ENCODE measurements at regions not wholly inside any gene's neighbourhood (a gene's known extent, or its start where the extent isn't known, plus 50 kb on each side); places are given as distances from the start of the nearest gene placed in this dataset.

- TF ChIP-seq BHLHE40 (IDR thresholded peaks at IDR 0.05; ENCODE audit: low read depth, low read length) (no peak), RAD21 (IDR thresholded peaks at IDR 0.05; ENCODE audit: low read length) (no peak), SMC3 (IDR thresholded peaks at IDR 0.05; ENCODE audit: low read depth, low read length) (no peak), FOS (IDR thresholded peaks at IDR 0.05; ENCODE audit: low read depth, low read length) (no peak), RFX5 (IDR thresholded peaks at IDR 0.05; ENCODE audit: low read depth, low read length) (no peak), USF2 (IDR thresholded peaks at IDR 0.05; ENCODE audit: low read depth, low read length) (no peak), MXI1 (IDR thresholded peaks at IDR 0.05; ENCODE audit: borderline replicate concordance, low read depth, low read length) (no peak), RCOR1 (IDR thresholded peaks at IDR 0.05; ENCODE audit: insufficient replicate concordance, low read length) (no peak), NFE2L2 (IDR thresholded peaks at IDR 0.05; ENCODE audit: low read depth, low read length) (no peak), POLR2A (IDR thresholded peaks at IDR 0.05; ENCODE audit: low read depth, low read length) (no peak), CTCF (conservative IDR thresholded peaks at IDR 0.05; ENCODE audit: low read depth, low read length) (no peak), CEBPB (IDR thresholded peaks at IDR 0.05; ENCODE audit: low read depth, low read length) (no peak), MAZ (IDR thresholded peaks at IDR 0.05; ENCODE audit: borderline replicate concordance, low read depth, low read length) (no peak), MAFK (IDR thresholded peaks at IDR 0.05; ENCODE audit: low read depth, low read length) (no peak), ELK1 (IDR thresholded peaks at IDR 0.05; ENCODE audit: borderline replicate concordance, low read depth, low read length) (no peak), CHD1 (IDR thresholded peaks at IDR 0.05; ENCODE audit: low read depth, low read length) (no peak)
- CTCF ChIA-PET, result no interaction called here
- no peak overlapping the region for H3K4me3 ChIP-seq (ENCODE audit: insufficient read depth, low read depth, low read length)
- H2BK5ac ChIP-seq (ENCODE audit: low read depth, low read length, poor library complexity, severe bottlenecking), result no peak overlapping the region
- H4K91ac ChIP-seq (ENCODE audit: insufficient read depth, low read depth, low read length), result no peak overlapping the region; the same call in 1 of the 2 replicates
- no peak overlapping the region for H3K4me2 ChIP-seq (ENCODE audit: low read depth, low read length)
- H3K27me3 ChIP-seq (ENCODE audit: control insufficient read depth, insufficient read depth, low read length), result no peaks in the 10 kb centered on the region
- no peak overlapping the region for H4K5ac ChIP-seq (ENCODE audit: low read depth, low read length)
- H3K4me1 ChIP-seq (ENCODE audit: control insufficient read depth, insufficient read depth, low read length), result no peaks in the 10 kb centered on the region
- no peak overlapping the region for H3K4ac ChIP-seq (ENCODE audit: low read depth, low read length)
- H4K20me1 ChIP-seq (ENCODE audit: insufficient read depth, low read length), result no peaks in the 10 kb centered on the region
- H2AFZ ChIP-seq (replicated peaks; ENCODE audit: low read length, poor library complexity), result no peak overlapping the region
- no peak for DNase-seq
- no peak overlapping the region for H2BK120ac ChIP-seq (ENCODE audit: low read depth, low read length)
- H2AK9ac ChIP-seq (replicated peaks; ENCODE audit: low read depth, low read length, poor library complexity), result no peak overlapping the region
- H3K9ac ChIP-seq (ENCODE audit: low read depth, low read length), result no peak overlapping the region
- in situ Hi-C loops (cut with MboI; ENCODE audit: low sequenced_read_pairs) (no loop called here), dilution Hi-C loops (cut with HindIII; ENCODE audit: low sequenced_read_pairs, unreplicated experiment) (no loop called here), intact Hi-C loops (cut with micrococcal nuclease) (no loop called here)
- 73% methylated on average over 2 of the region's 2 CpGs; no CpG with 5 or more reads in 1 of the 2 experiments for WGBS, 2 experiments (ENCODE audit: extremely low coverage in 2 of 2, insufficient read length in 1 of 2)
- H4K8ac ChIP-seq (ENCODE audit: low read depth in 2 of 2, low read length in 2 of 2), result no peak overlapping the region
- H3K9me3 ChIP-seq (ENCODE audit: control insufficient read depth, insufficient read depth, low read length), result no peaks in the 10 kb centered on the region
- no TSS peak for BruUV-seq (replicated peaks)
- no peaks in the 10 kb centered on the region for H3K79me1 ChIP-seq (ENCODE audit: low read depth in 1 of 2, low read length in 2 of 2)
- H3K18ac ChIP-seq (ENCODE audit: low read depth, low read length), result no peak overlapping the region
- POLR2A ChIA-PET (ENCODE audit: unreplicated experiment), result no interaction called here
- no peak overlapping the region for H2AK5ac ChIP-seq (ENCODE audit: low read depth, low read length)
- no peaks in the 10 kb centered on the region for H3K36me3 ChIP-seq (ENCODE audit: control insufficient read depth, insufficient read depth, low read length)
- no peak for ATAC-seq (ENCODE audit: low read depth)
- no peak overlapping the region for H3K56ac ChIP-seq (ENCODE audit: extremely low read depth, insufficient read depth, low read length)
- no peak overlapping the region for H3K14ac ChIP-seq (replicated peaks; ENCODE audit: low read depth, low read length)
- no peak overlapping the region; the same call in 2 of the 3 replicates for H2BK15ac ChIP-seq (ENCODE audit: low read depth, low read length)
- no peak overlapping the region for H3K23ac ChIP-seq (ENCODE audit: low read depth, low read length)
- H3K9me1 ChIP-seq (ENCODE audit: insufficient read depth, low read length), result no peaks in the 10 kb centered on the region
- H3K27ac ChIP-seq (ENCODE audit: insufficient read depth, low read length), result no peak overlapping the region
- H2BK20ac ChIP-seq (ENCODE audit: low read depth, low read length), result no peak overlapping the region
These were observed 183.8 kb downstream of the KLF5 start for GRCh38 chr13:73242515-73243015.
